D341Med (cell line): ENCODE measurements at regions not wholly inside any gene's neighbourhood (a gene's known extent, or its start where the extent isn't known, plus 50 kb on each side); places are given as distances from the start of the nearest gene placed in this dataset.
"Not testable (repeated sequence)": the region's sequence is repeated elsewhere in the genome, so short reads cannot be mapped to it uniquely, and the experiment has no call there.

Experiments used
- DNase-seq: peaks from one replicate; pipeline ENCODE4 v3.0.0; 2012; ENCODE audit warnings: low spot score

- no peak for DNase-seq
Measured at GRCh38 chr6:14555804-14556203, 438.2 kb downstream of the CD83 start.

GRCh38 chr6:14559746-14560536 is 442.4 kb downstream of the CD83 start:
- no peak for DNase-seq

GRCh38 chr6:14561563-14561962 is 444.0 kb downstream of the CD83 start:
- DNase-seq = not testable (repeated sequence)

GRCh38 chr6:14567842-14568241 is 450.3 kb downstream of the CD83 start:
- DNase-seq = no peak

- no peak for DNase-seq
Measured at GRCh38 chr6:14569394-14569793, 451.8 kb downstream of the CD83 start.

- not testable (repeated sequence) for DNase-seq
Measured at GRCh38 chr6:14569874-14570273, 452.3 kb downstream of the CD83 start.

GRCh38 chr6:14571001-14571400 is 453.4 kb downstream of the CD83 start:
- DNase-seq = no peak

- DNase-seq = no peak
Measured at GRCh38 chr6:14571746-14572145, 454.2 kb downstream of the CD83 start.

- DNase-seq = no peak
Measured at GRCh38 chr6:14573267-14573666, 455.7 kb downstream of the CD83 start.

GRCh38 chr6:14573703-14574290 is 456.2 kb downstream of the CD83 start:
- DNase-seq = no peak

- DNase-seq = no peak
Measured at GRCh38 chr6:14575961-14576360, 458.4 kb downstream of the CD83 start.

- no peak for DNase-seq
Measured at GRCh38 chr6:14578994-14579393, 461.4 kb downstream of the CD83 start.

- no peak for DNase-seq
Measured at GRCh38 chr6:14582749-14583148, 465.2 kb downstream of the CD83 start.

GRCh38 chr6:14583826-14584225 is 466.3 kb downstream of the CD83 start:
- no peak for DNase-seq

- no peak for DNase-seq
Measured at GRCh38 chr6:14584450-14584849, 466.9 kb downstream of the CD83 start.

GRCh38 chr6:14585689-14586088 is 468.1 kb downstream of the CD83 start:
- no peak for DNase-seq

GRCh38 chr6:14589175-14589574 is 471.6 kb downstream of the CD83 start:
- DNase-seq = no peak

GRCh38 chr6:14590586-14590985 is 473.0 kb downstream of the CD83 start:
- DNase-seq = no peak

GRCh38 chr6:14591998-14592397 is 474.4 kb downstream of the CD83 start:
- no peak for DNase-seq

- DNase-seq = no peak
Measured at GRCh38 chr6:14593286-14593685, 475.7 kb downstream of the CD83 start.

- no peak for DNase-seq
Measured at GRCh38 chr6:14595751-14596150, 478.2 kb downstream of the CD83 start.

GRCh38 chr6:14596410-14596809 is 478.8 kb downstream of the CD83 start:
- DNase-seq = no peak

- no peak for DNase-seq
Measured at GRCh38 chr6:14597090-14597489, 479.5 kb downstream of the CD83 start.
